HG03460 (cell line): ENCODE measurements at regions not wholly inside any gene's neighbourhood (a gene's known extent, or its start where the extent isn't known, plus 50 kb on each side); places are given as distances from the start of the nearest gene placed in this dataset.
"Not testable (repeated sequence)": the region's sequence is repeated elsewhere in the genome, so short reads cannot be mapped to it uniquely, and the experiment has no call there.

Source experiments
- ATAC-seq: cut with Tn5 transposase; IDR thresholded peaks from one replicate; pipeline ENCODE4 v1.9.1; 2021; ENCODE audit not compliant: unreplicated experiment

- ATAC-seq: no peak
Measured at GRCh38 chr4:124133753-124134152, 578.8 kb downstream of the ANKRD50 start.

GRCh38 chr4:124135409-124135813 lies 577.1 kb downstream of the ANKRD50 start:
- ATAC-seq: no peak

- no peak for ATAC-seq
Measured at GRCh38 chr4:124139044-124139443, 573.5 kb downstream of the ANKRD50 start.

- no peak for ATAC-seq
Measured at GRCh38 chr4:124143632-124144031, 568.9 kb downstream of the ANKRD50 start.

- no peak for ATAC-seq
Measured at GRCh38 chr4:124144238-124144654, 568.3 kb downstream of the ANKRD50 start.

GRCh38 chr4:124146068-124146467 lies 566.5 kb downstream of the ANKRD50 start:
- ATAC-seq: no peak

- no peak for ATAC-seq
Measured at GRCh38 chr4:124151031-124151430, 561.5 kb downstream of the ANKRD50 start.

- ATAC-seq: no peak
Measured at GRCh38 chr4:124152132-124152531, 560.4 kb downstream of the ANKRD50 start.

GRCh38 chr4:124155239-124155638 lies 557.3 kb downstream of the ANKRD50 start:
- no peak for ATAC-seq

GRCh38 chr4:124157396-124158083 lies 555.0 kb downstream of the ANKRD50 start:
- ATAC-seq: no peak

GRCh38 chr4:124163401-124163800 lies 549.1 kb downstream of the ANKRD50 start:
- ATAC-seq: no peak

- no peak for ATAC-seq
Measured at GRCh38 chr4:124167602-124168001, 544.9 kb downstream of the ANKRD50 start.

- ATAC-seq: not testable (repeated sequence)
Measured at GRCh38 chr4:124169524-124169923, 543.0 kb downstream of the ANKRD50 start.

GRCh38 chr4:124173912-124174311 lies 538.6 kb downstream of the ANKRD50 start:
- no peak for ATAC-seq

- ATAC-seq: no peak
Measured at GRCh38 chr4:124177647-124178425, 534.7 kb downstream of the ANKRD50 start.

- no peak for ATAC-seq
Measured at GRCh38 chr4:124178449-124179021, 534.0 kb downstream of the ANKRD50 start.

GRCh38 chr4:124179506-124180186 lies 532.9 kb downstream of the ANKRD50 start:
- ATAC-seq: no peak

GRCh38 chr4:124181039-124181438 lies 531.5 kb downstream of the ANKRD50 start:
- ATAC-seq: no peak

- ATAC-seq: no peak
Measured at GRCh38 chr4:124183231-124183630, 529.3 kb downstream of the ANKRD50 start.

- ATAC-seq: no peak
Measured at GRCh38 chr4:124183926-124184325, 528.6 kb downstream of the ANKRD50 start.

- ATAC-seq: no peak
Measured at GRCh38 chr4:124184792-124185191, 527.7 kb downstream of the ANKRD50 start.
